ENCODE measurements at regions not wholly inside any gene's neighbourhood (a gene's known extent, or its start where the extent isn't known, plus 50 kb on each side); places are given as distances from the start of the nearest gene placed in this dataset.

- TF ChIP-seq BCLAF1 (IDR thresholded peaks at IDR 0.05) (no peak), STAT1 (conservative IDR thresholded peaks at IDR 0.05) (no peak), RUNX3 (IDR thresholded peaks at IDR 0.05; ENCODE audit: low read length) (no peak), CHD1 (IDR thresholded peaks at IDR 0.05; ENCODE audit: low read depth, low read length) (no peak), IKZF1 (conservative IDR thresholded peaks at IDR 0.05) (no peak), PAX8 (IDR thresholded peaks at IDR 0.05) (no peak), EP300 (IDR thresholded peaks at IDR 0.05; ENCODE audit: borderline replicate concordance in 1 of 2, control insufficient read depth in 1 of 2, low read depth in 2 of 2, low read length in 2 of 2) (no peak), ZNF384 (IDR thresholded peaks at IDR 0.05; ENCODE audit: borderline replicate concordance, low read depth, low read length) (no peak), MEF2B (IDR thresholded peaks at IDR 0.05; ENCODE audit: partially characterized antibody, poor library complexity, severe bottlenecking) (no peak), CREB1 (IDR thresholded peaks at IDR 0.05; ENCODE audit: low read depth) (no peak), ATF2 (IDR thresholded peaks at IDR 0.05; ENCODE audit: low read length) (no peak), ESRRA (IDR thresholded peaks at IDR 0.05; ENCODE audit: low read length) (no peak), TCF3 (IDR thresholded peaks at IDR 0.05; ENCODE audit: borderline replicate concordance, insufficient read depth, low read depth, low read length) (no peak), SREBF2 (IDR thresholded peaks at IDR 0.05; ENCODE audit: low read length) (no peak), WRNIP1 (IDR thresholded peaks at IDR 0.05; ENCODE audit: borderline replicate concordance, low read depth, low read length) (no peak)
These were observed 119.2 kb upstream of the SCN7A start (continued) for GRCh38 chr2:166613226-166613625.
